GM18867 (cell line): ENCODE measurements at regions not wholly inside any gene's neighbourhood (a gene's known extent, or its start where the extent isn't known, plus 50 kb on each side); places are given as distances from the start of the nearest gene placed in this dataset.

Experiments used
- ATAC-seq: cut with Tn5 transposase; IDR thresholded peaks from one replicate; pipeline ENCODE4 v1.9.1; 2021; ENCODE audit warnings: mild to moderate bottlenecking, moderate library complexity; ENCODE audit not compliant: unreplicated experiment

GRCh38 chr15:95458721-95459120 lies 871.8 kb upstream of the NR2F2 start:
- ATAC-seq = no peak

- ATAC-seq = no peak
Measured at GRCh38 chr15:95459273-95459672, 871.2 kb upstream of the NR2F2 start.

- no peak for ATAC-seq
Measured at GRCh38 chr15:95464509-95464908, 866.0 kb upstream of the NR2F2 start.

GRCh38 chr15:95468820-95469219 lies 861.7 kb upstream of the NR2F2 start:
- no peak for ATAC-seq

- ATAC-seq = no peak
Measured at GRCh38 chr15:95469496-95470000, 861.0 kb upstream of the NR2F2 start.

- no peak for ATAC-seq
Measured at GRCh38 chr15:95470529-95470928, 860.0 kb upstream of the NR2F2 start.

GRCh38 chr15:95470997-95471689 lies 859.4 kb upstream of the NR2F2 start:
- no peak for ATAC-seq

GRCh38 chr15:95471690-95472086 lies 858.8 kb upstream of the NR2F2 start:
- no peak for ATAC-seq

- ATAC-seq = no peak
Measured at GRCh38 chr15:95475067-95475466, 855.4 kb upstream of the NR2F2 start.

- ATAC-seq = no peak
Measured at GRCh38 chr15:95479308-95479707, 851.2 kb upstream of the NR2F2 start.

GRCh38 chr15:95485367-95485766 lies 845.1 kb upstream of the NR2F2 start:
- no peak for ATAC-seq

- no peak for ATAC-seq
Measured at GRCh38 chr15:95486224-95486623, 844.3 kb upstream of the NR2F2 start.

- ATAC-seq = no peak
Measured at GRCh38 chr15:95489103-95489502, 841.4 kb upstream of the NR2F2 start.

- no peak for ATAC-seq
Measured at GRCh38 chr15:95492388-95493070, 838.0 kb upstream of the NR2F2 start.

GRCh38 chr15:95494971-95495541 lies 835.4 kb upstream of the NR2F2 start:
- no peak for ATAC-seq

- no peak for ATAC-seq
Measured at GRCh38 chr15:95497634-95498033, 832.9 kb upstream of the NR2F2 start.

- no peak for ATAC-seq
Measured at GRCh38 chr15:95498961-95499360, 831.5 kb upstream of the NR2F2 start.

- ATAC-seq = no peak
Measured at GRCh38 chr15:95499397-95499796, 831.1 kb upstream of the NR2F2 start.

GRCh38 chr15:95501865-95502264 lies 828.6 kb upstream of the NR2F2 start:
- ATAC-seq = no peak

- ATAC-seq = no peak
Measured at GRCh38 chr15:95503107-95503506, 827.4 kb upstream of the NR2F2 start.

- no peak for ATAC-seq
Measured at GRCh38 chr15:95503640-95504225, 826.8 kb upstream of the NR2F2 start.

GRCh38 chr15:95511671-95512070 lies 818.8 kb upstream of the NR2F2 start:
- no peak for ATAC-seq
